Ovary (tissue), 3 donors: ENCODE measurements at regions not wholly inside any gene's neighbourhood (a gene's known extent, or its start where the extent isn't known, plus 50 kb on each side); places are given as distances from the start of the nearest gene placed in this dataset.

Experiments used
- CTCF ChIP-seq, 3 donors: fragments of 450-650 bp in 2 of 3; fragments of 200-600 bp in 1 of 3; IDR thresholded peaks; one replicate each; pipeline versions ENCODE4 v1.5.1 to v1.8.0; 2016 to 2022; ENCODE audit warnings: antibody characterized with exemption in 3 of 3, mild to moderate bottlenecking in 1 of 3
- EP300 ChIP-seq: sonication (generic); formaldehyde crosslinking; IDR thresholded peaks from one replicate; pipeline ENCODE4 v1.6.1; 2017; ENCODE audit warnings: antibody characterized with exemption
- POLR2A ChIP-seq: fragments of 450-650 bp; IDR thresholded peaks from one replicate; pipeline ENCODE4 v1.6.1; 2017; ENCODE audit warnings: antibody characterized with exemption, mild to moderate bottlenecking, moderate library complexity
- donor health status: DM: no; HTN: no; CAD: no.

GRCh38 chr14:86858591-86858990 is 1134.4 kb downstream of the GALC start:
- TF ChIP-seq CTCF (IDR thresholded peaks at IDR 0.05) = no peak
- TF ChIP-seq EP300 = no peak
- TF ChIP-seq POLR2A = no peak
